Fibroblast of lung (primary cell): ENCODE measurements at regions not wholly inside any gene's neighbourhood (a gene's known extent, or its start where the extent isn't known, plus 50 kb on each side); places are given as distances from the start of the nearest gene placed in this dataset.

Source experiments
- DNase-seq, 2 donors: peaks; one replicate each; pipeline versions ENCODE4 v3.0.0 to v3.0.0-alpha.2; 2010; ENCODE audit warnings: low read depth in 2 of 2
- H2AFZ ChIP-seq: 2 replicates; pipeline ENCODE4 v1.5.1; 2012; ENCODE audit warnings: low read length, control low read depth, inconsistent platforms
- H3K27ac ChIP-seq: 2 replicates; pipeline ENCODE4 v1.5.1; 2011; ENCODE audit warnings: low read length, control low read depth; ENCODE audit not compliant: insufficient read depth
- H3K27me3 ChIP-seq: 2 replicates; pipeline ENCODE4 v1.5.1; 2011; ENCODE audit warnings: mild to moderate bottlenecking, low read length; ENCODE audit not compliant: control insufficient read depth, insufficient read depth
- H3K36me3 ChIP-seq: 2 replicates; pipeline ENCODE4 v1.5.1; 2011; ENCODE audit warnings: low read length; ENCODE audit not compliant: control insufficient read depth, insufficient read depth
- H3K4me1 ChIP-seq: 2 replicates; pipeline ENCODE4 v1.5.1; 2011; ENCODE audit warnings: low read length; ENCODE audit not compliant: control insufficient read depth, insufficient read depth; ENCODE audit errors: extremely low read depth
- H3K4me2 ChIP-seq: 2 replicates; pipeline ENCODE4 v1.5.1; 2011; ENCODE audit warnings: low read length, control low read depth; ENCODE audit not compliant: insufficient read depth; ENCODE audit errors: extremely low read depth
- H3K4me3 ChIP-seq, 4 experiments: fragments of 200-600 bp in 1 of 4; sonication (generic) in 1 of 4; replicated peaks in 1 of 4; 2 replicates each; pipeline ENCODE4 v1.5.1; 2011 to 2016; ENCODE audit warnings: low read length in 4 of 4, low read depth in 3 of 4, mild to moderate bottlenecking in 3 of 4, control low read depth in 2 of 4, inconsistent platforms in 1 of 4, mixed read lengths in 1 of 4; ENCODE audit not compliant: insufficient read depth in 1 of 4; ENCODE audit errors: control extremely low read depth in 1 of 4
- H3K79me2 ChIP-seq: 2 replicates; pipeline ENCODE4 v1.5.1; 2012; ENCODE audit warnings: mild to moderate bottlenecking, low read length, inconsistent platforms; ENCODE audit not compliant: control insufficient read depth, insufficient read depth
- H3K9ac ChIP-seq: 2 replicates; pipeline ENCODE4 v1.5.1; 2011; ENCODE audit warnings: mild to moderate bottlenecking, low read length, control low read depth; ENCODE audit not compliant: insufficient read depth
- H3K9me3 ChIP-seq: 2 replicates; pipeline ENCODE4 v1.5.1; 2012; ENCODE audit warnings: low read depth, low read length; ENCODE audit not compliant: control insufficient read depth, insufficient read depth
- H4K20me1 ChIP-seq: 2 replicates; pipeline ENCODE4 v1.5.1; 2011; ENCODE audit warnings: low read length; ENCODE audit not compliant: control insufficient read depth, insufficient read depth; ENCODE audit errors: extremely low read depth
- EZH2 ChIP-seq: IDR thresholded peaks from 2 replicates; pipeline ENCODE4 v1.5.1; 2012; ENCODE audit warnings: low read length, control low read depth, mild to moderate bottlenecking; ENCODE audit errors: missing control alignments
- TF ChIP-seq, protein P1 (sequence below), 2 donors: IDR thresholded peaks in 1 of 2; conservative IDR thresholded peaks in 1 of 2; 1 replicate in 1 of 2; 2 replicates in 1 of 2; pipeline ENCODE4 v1.5.1; 2011 to 2012; ENCODE audit warnings: low read length in 2 of 2, control low read depth in 1 of 2, inconsistent platforms in 1 of 2, low read depth in 1 of 2, mild to moderate bottlenecking in 1 of 2

DNA sequence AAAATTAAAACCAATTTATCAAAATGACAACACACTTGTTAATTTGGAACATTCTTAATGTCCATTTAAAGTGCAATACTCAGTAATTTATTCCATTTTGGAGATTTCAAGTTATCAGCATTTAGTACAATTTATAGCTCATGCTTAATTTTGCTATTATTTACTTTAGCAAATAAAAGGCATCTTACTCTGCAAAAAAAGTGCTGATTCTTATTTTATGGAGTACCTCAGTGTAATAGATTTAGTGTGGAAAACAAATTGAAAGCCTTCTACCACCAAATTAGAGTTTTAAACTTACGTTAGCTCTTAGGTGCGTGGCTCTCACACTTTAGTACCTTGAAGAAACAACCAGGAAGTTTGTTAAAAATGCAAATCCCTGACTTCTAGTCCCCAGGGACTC lies 208.4 kb upstream of the NRIP1 start:
- Histone ChIP-seq H3K27ac (no peak overlapping the region), H3K9me3 (no peaks in the 10 kb centered on the region), H3K4me2 (no peak overlapping the region), H2AFZ (no peak overlapping the region), H3K27me3 (no peaks in the 10 kb centered on the region), H3K79me2 (no peaks in the 10 kb centered on the region), H3K9ac (no peak overlapping the region), H3K36me3 (no peaks in the 10 kb centered on the region), H3K4me1 (no peaks in the 10 kb centered on the region), H3K4me3 (no peak overlapping the region), H4K20me1 (no peaks in the 10 kb centered on the region)
- no peak for TF ChIP-seq EZH2
- TF ChIP-seq, protein P1, sequence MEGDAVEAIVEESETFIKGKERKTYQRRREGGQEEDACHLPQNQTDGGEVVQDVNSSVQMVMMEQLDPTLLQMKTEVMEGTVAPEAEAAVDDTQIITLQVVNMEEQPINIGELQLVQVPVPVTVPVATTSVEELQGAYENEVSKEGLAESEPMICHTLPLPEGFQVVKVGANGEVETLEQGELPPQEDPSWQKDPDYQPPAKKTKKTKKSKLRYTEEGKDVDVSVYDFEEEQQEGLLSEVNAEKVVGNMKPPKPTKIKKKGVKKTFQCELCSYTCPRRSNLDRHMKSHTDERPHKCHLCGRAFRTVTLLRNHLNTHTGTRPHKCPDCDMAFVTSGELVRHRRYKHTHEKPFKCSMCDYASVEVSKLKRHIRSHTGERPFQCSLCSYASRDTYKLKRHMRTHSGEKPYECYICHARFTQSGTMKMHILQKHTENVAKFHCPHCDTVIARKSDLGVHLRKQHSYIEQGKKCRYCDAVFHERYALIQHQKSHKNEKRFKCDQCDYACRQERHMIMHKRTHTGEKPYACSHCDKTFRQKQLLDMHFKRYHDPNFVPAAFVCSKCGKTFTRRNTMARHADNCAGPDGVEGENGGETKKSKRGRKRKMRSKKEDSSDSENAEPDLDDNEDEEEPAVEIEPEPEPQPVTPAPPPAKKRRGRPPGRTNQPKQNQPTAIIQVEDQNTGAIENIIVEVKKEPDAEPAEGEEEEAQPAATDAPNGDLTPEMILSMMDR (conservative IDR thresholded peaks at IDR 0.05 in 1 of 2, IDR thresholded peaks at IDR 0.05 in 1 of 2; ENCODE audit: low read depth in 1 of 2, low read length in 2 of 2) = no peak
- no peak for DNase-seq

DNA sequence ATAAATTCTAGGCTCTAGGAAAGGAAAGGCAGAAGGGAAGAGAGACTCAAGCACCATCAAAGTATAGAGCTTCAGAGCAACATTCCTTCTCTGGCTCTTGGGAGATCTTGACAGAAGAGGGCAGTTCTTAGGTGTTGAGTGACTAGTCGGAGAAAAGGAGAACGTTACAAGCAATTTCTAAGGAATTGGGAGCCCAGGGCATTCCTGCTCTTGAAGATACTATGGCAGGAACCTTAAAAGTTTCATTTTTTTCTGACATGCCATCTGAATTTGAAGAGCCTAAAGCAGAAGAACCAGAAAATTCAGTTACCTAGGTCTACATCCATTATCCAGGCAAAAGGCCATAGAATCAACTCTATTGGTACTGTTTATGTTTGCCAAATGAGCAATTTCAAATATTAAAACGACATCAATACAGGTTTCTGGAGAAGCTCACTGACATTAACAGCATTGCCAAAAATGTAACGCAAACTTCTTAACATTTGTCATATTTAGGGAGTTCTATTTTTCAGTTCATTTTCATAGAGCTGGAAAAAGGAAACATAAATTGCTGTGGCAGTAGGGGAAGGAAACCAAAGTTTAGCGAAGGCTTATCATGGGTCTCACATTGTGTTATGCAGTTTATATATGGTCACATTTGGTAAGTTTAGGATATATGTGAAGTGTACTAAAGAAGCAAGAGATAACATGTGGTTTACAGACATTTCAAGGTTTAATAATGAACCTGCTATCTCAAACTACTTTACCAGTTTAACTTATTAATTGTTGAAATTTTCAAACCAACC lies 210.1 kb upstream of the NRIP1 start:
- no peak for TF ChIP-seq EZH2
- TF ChIP-seq, protein P1 (conservative IDR thresholded peaks at IDR 0.05 in 1 of 2, IDR thresholded peaks at IDR 0.05 in 1 of 2; ENCODE audit: low read depth in 1 of 2, low read length in 2 of 2) = no peak
- Histone ChIP-seq H3K9me3 (no peaks in the 10 kb centered on the region), H3K79me2 (no peaks in the 10 kb centered on the region), H2AFZ (no peak overlapping the region), H3K4me3 (no peak overlapping the region), H3K36me3 (no peaks in the 10 kb centered on the region), H3K4me1 (no peaks in the 10 kb centered on the region), H4K20me1 (no peaks in the 10 kb centered on the region), H3K4me2 (no peak overlapping the region), H3K27me3 (no peaks in the 10 kb centered on the region), H3K9ac (no peak overlapping the region), H3K27ac (no peak overlapping the region)
- no peak for DNase-seq

DNA sequence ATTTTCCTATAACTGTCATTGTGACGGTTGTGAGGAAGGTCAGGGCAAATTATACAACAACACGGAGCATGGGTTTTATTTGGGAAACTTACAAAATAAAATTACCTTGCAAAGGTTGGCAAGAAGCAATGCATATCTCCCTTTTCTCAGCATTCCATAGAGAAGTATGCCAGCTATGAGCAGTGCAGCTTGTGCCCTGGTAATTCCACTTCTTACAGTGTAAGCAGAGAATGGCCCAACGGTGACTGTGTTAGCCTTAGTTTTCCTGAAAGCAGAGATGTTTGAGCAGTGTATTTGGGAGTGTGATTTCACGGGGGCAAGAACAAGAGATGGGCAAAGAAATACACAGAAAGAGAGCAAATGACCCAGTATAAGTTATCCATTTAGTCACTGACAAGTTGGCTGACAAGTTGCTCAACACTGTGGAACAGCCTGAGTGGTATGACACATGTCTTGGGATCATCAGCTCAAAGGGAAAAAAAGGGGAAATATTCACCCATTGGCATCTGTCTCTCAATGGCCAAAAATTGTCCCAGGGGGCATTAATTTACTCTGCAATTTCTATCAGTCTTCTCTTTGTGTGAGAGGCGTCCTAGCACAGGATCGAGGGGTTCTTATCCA lies 210.9 kb upstream of the NRIP1 start:
- Histone ChIP-seq H4K20me1 (no peaks in the 10 kb centered on the region), H3K9me3 (no peaks in the 10 kb centered on the region), H3K79me2 (no peaks in the 10 kb centered on the region), H3K36me3 (no peaks in the 10 kb centered on the region), H2AFZ (no peak overlapping the region), H3K4me1 (no peaks in the 10 kb centered on the region), H3K27ac (no peak overlapping the region), H3K27me3 (no peaks in the 10 kb centered on the region), H3K4me2 (no peak overlapping the region), H3K9ac (no peak overlapping the region), H3K4me3 (no peak overlapping the region)
- DNase-seq = peak in 1 of 2 donors; percentile 21
- TF ChIP-seq EZH2 = no peak
- TF ChIP-seq, protein P1 (conservative IDR thresholded peaks at IDR 0.05 in 1 of 2, IDR thresholded peaks at IDR 0.05 in 1 of 2; ENCODE audit: low read depth in 1 of 2, low read length in 2 of 2) = no peak
